Sigmoid colon (tissue), 6 donors: ENCODE measurements at regions not wholly inside any gene's neighbourhood (a gene's known extent, or its start where the extent isn't known, plus 50 kb on each side); places are given as distances from the start of the nearest gene placed in this dataset.

Experiments used
- DNase-seq: peaks from one replicate; pipeline ENCODE4 v3.0.0-alpha.2; 2019
- H3K27ac ChIP-seq, 4 donors: fragments of 200-600 bp; sonication (generic); one replicate each; pipeline ENCODE4 v1.5.1; 2016 to 2019; ENCODE audit warnings: mild to moderate bottlenecking in 1 of 4
- H3K27me3 ChIP-seq, 3 donors: fragments of 200-600 bp; sonication (generic); one replicate each; pipeline ENCODE4 v1.5.1; 2019; ENCODE audit warnings: mild to moderate bottlenecking in 1 of 3
- H3K36me3 ChIP-seq, 4 donors: fragments of 200-600 bp; sonication (generic); one replicate each; pipeline ENCODE4 v1.5.1; 2016 to 2019
- H3K4me1 ChIP-seq, 4 donors: fragments of 200-600 bp; sonication (generic); one replicate each; pipeline ENCODE4 v1.5.1; 2017 to 2019
- H3K4me3 ChIP-seq, 4 donors: fragments of 200-600 bp; sonication (generic); one replicate each; pipeline ENCODE4 v1.5.1; 2017 to 2019; ENCODE audit warnings: mild to moderate bottlenecking in 2 of 4, moderate library complexity in 1 of 4
- H3K9me3 ChIP-seq, 4 donors: fragments of 200-600 bp in 3 of 4; sonication (generic) in 3 of 4; one replicate each; pipeline versions ENCODE4 v1.5.1 to v1.6.1; 2013 to 2019
- CTCF ChIP-seq, 4 experiments: fragments of 450-650 bp in 3 of 4; fragments of 200-600 bp in 1 of 4; IDR thresholded peaks; one replicate each; pipeline ENCODE4 v1.5.1; 2016 to 2019; ENCODE audit warnings: antibody characterized with exemption in 4 of 4, mild to moderate bottlenecking in 3 of 4, moderate library complexity in 2 of 4
- EP300 ChIP-seq, 4 donors: sonication (generic); formaldehyde crosslinking; IDR thresholded peaks; one replicate each; pipeline ENCODE4 v1.6.1; 2017; ENCODE audit warnings: antibody characterized with exemption in 4 of 4
- POLR2A ChIP-seq, 2 donors: fragments of 450-650 bp; IDR thresholded peaks; one replicate each; pipeline ENCODE4 v1.6.1; 2016; ENCODE audit warnings: antibody characterized with exemption in 2 of 2, mild to moderate bottlenecking in 2 of 2, moderate library complexity in 2 of 2
- POLR2AphosphoS5 ChIP-seq, 4 donors: sonication (generic); formaldehyde crosslinking; IDR thresholded peaks; one replicate each; pipeline ENCODE4 v1.6.1; 2017; ENCODE audit warnings: antibody characterized with exemption in 4 of 4
- WGBS, 2 donors: extraction: QIAGEN DNeasy Blood & Tissue Kit; methylation state at CpG; one replicate each; pipeline ENCODE4 v1.1.7; 2013; 5-methylcytosine and 5-hydroxymethylcytosine counted together
- intact Hi-C: fragments of 100-400 bp; cut with DNase I; formaldehyde crosslinking; loops from one replicate; pipeline ENCODE4 v1.15.1; 2023
- donor health status: healthy with polysubstance abuse.
- donor health status: healthy.

- Histone ChIP-seq H3K4me3 (no peak overlapping the region), H3K27ac (no peak overlapping the region), H3K27me3 (no peaks in the 10 kb centered on the region), H3K4me1 (no peaks in the 10 kb centered on the region), H3K9me3 (no peaks in the 10 kb centered on the region), H3K36me3 (no peaks in the 10 kb centered on the region)
- WGBS, 2 donors, result 0 to 61% methylated on average over 1 of the region's 1 CpG
- DNase-seq, result no peak
- intact Hi-C loops, result no loop called here
- TF ChIP-seq POLR2A (IDR thresholded peaks at IDR 0.05) (no peak), EP300 (IDR thresholded peaks at IDR 0.05) (no peak), CTCF (IDR thresholded peaks at IDR 0.05) (no peak), POLR2AphosphoS5 (IDR thresholded peaks at IDR 0.05) (no peak)
Observed at GRCh38 chr3:161800985-161801559, 304.5 kb downstream of the OTOL1 start.

GRCh38 chr3:161818106-161818505 lies 321.5 kb downstream of the OTOL1 start:
- DNase-seq, result no peak
- H3K27me3 ChIP-seq, result no peaks in the 10 kb centered on the region
- intact Hi-C loops, result no loop called here
- H3K9me3 ChIP-seq, result no peaks in the 10 kb centered on the region
- peaks cover 0 to 10% (median 0%) of the 10 kb centered on the region in 4 donors for H3K4me1 ChIP-seq
- no peaks in the 10 kb centered on the region for H3K36me3 ChIP-seq
- TF ChIP-seq POLR2AphosphoS5 (IDR thresholded peaks at IDR 0.05) (no peak), CTCF (IDR thresholded peaks at IDR 0.05) (no peak), POLR2A (IDR thresholded peaks at IDR 0.05) (no peak), EP300 (IDR thresholded peaks at IDR 0.05) (no peak)
- H3K27ac ChIP-seq, result no peak overlapping the region
- no peak overlapping the region for H3K4me3 ChIP-seq
- 79 to 86% methylated on average over 1 of the region's 1 CpG for WGBS, 2 donors

GRCh38 chr3:161821591-161821990 lies 325.0 kb downstream of the OTOL1 start:
- Histone ChIP-seq H3K27me3 (no peaks in the 10 kb centered on the region), H3K27ac (no peak overlapping the region), H3K36me3 (no peaks in the 10 kb centered on the region), H3K4me3 (no peak overlapping the region), H3K9me3 (no peaks in the 10 kb centered on the region), H3K4me1 (peaks cover 0 to 10% (median 0%) of the 10 kb centered on the region in 4 donors)
- TF ChIP-seq POLR2A (IDR thresholded peaks at IDR 0.05) (no peak), POLR2AphosphoS5 (IDR thresholded peaks at IDR 0.05) (no peak), EP300 (IDR thresholded peaks at IDR 0.05) (no peak), CTCF (IDR thresholded peaks at IDR 0.05) (no peak)
- intact Hi-C loops, result no loop called here
- DNase-seq, result no peak
- WGBS, 2 donors, result 8 to 43% methylated on average over 1 of the region's 1 CpG

DNA sequence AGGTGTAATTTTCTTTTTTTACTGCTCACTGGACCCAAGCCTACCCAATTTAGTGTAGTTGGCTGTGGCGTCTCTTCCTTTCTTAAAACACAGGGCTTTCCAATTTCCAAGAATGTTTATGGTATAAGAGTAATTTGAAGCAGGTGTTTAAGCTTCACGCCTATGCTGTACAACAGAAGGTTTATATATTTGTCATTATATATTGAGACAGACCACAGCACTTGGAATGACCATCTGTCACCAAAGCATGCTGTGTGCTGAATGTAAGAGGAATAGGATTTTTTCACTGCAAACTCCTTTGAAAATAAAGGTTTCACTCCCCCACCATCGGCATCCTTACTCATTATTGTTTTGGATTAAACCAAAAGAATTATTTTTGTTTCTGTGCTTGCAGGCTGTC lies 325.7 kb downstream of the OTOL1 start:
- DNase-seq, result no peak
- peaks cover 0 to 10% (median 0%) of the 10 kb centered on the region in 4 donors for H3K4me1 ChIP-seq
- 14 to 57% methylated on average over 3 of the region's 3 CpGs for WGBS, 2 donors
- H3K36me3 ChIP-seq, result no peaks in the 10 kb centered on the region
- no peak overlapping the region for H3K27ac ChIP-seq
- H3K9me3 ChIP-seq, result no peaks in the 10 kb centered on the region
- intact Hi-C loops, result no loop called here
- H3K4me3 ChIP-seq, result no peak overlapping the region
- TF ChIP-seq CTCF (IDR thresholded peaks at IDR 0.05), result no peak
- no peak for TF ChIP-seq POLR2A (IDR thresholded peaks at IDR 0.05)
- no peak for TF ChIP-seq POLR2AphosphoS5 (IDR thresholded peaks at IDR 0.05)
- no peak for TF ChIP-seq EP300 (IDR thresholded peaks at IDR 0.05)
- no peaks in the 10 kb centered on the region for H3K27me3 ChIP-seq

GRCh38 chr3:161823910-161824309 lies 327.3 kb downstream of the OTOL1 start:
- DNase-seq, result no peak
- no peaks in the 10 kb centered on the region for H3K27me3 ChIP-seq
- TF ChIP-seq EP300 (IDR thresholded peaks at IDR 0.05), result no peak
- no peak for TF ChIP-seq POLR2AphosphoS5 (IDR thresholded peaks at IDR 0.05)
- no peak for TF ChIP-seq POLR2A (IDR thresholded peaks at IDR 0.05)
- TF ChIP-seq CTCF (IDR thresholded peaks at IDR 0.05), result no peak
- H3K36me3 ChIP-seq, result no peaks in the 10 kb centered on the region
- H3K9me3 ChIP-seq, result no peaks in the 10 kb centered on the region
- H3K27ac ChIP-seq, result no peak overlapping the region
- H3K4me3 ChIP-seq, result no peak overlapping the region
- intact Hi-C loops, result no loop called here
- H3K4me1 ChIP-seq, result peaks cover 0 to 10% (median 0%) of the 10 kb centered on the region in 4 donors
- WGBS, 2 donors, result 90 to 96% methylated on average over 3 of the region's 3 CpGs
